IMR-90 (cell line): ENCODE measurements at regions not wholly inside any gene's neighbourhood (a gene's known extent, or its start where the extent isn't known, plus 50 kb on each side); places are given as distances from the start of the nearest gene placed in this dataset.

Source experiments
- ATAC-seq: fragments of 200-7000 bp; cut with Tn5 transposase; 2 replicates; pipeline ENCODE4 v1.9.1; 2020; ENCODE audit warnings: low read depth, mild to moderate bottlenecking, moderate library complexity
- BruUV-seq: library from RNA; stranded (reverse); fragments of 400-500 nt; replicated peaks from 2 replicates; lab custom pipeline; 2021; lab: Mats Ljungman, UMichigan
- CTCF ChIA-PET: fragments of 300-600 bp; formaldehyde crosslinking; extraction: SDS; loops from one replicate; lab custom pipeline; 2021; ENCODE audit warnings: antibody characterized with exemption; lab: Yijun Ruan, JAX
- POLR2A ChIA-PET: fragments of 300-600 bp; sonication (Branson Sonifier 250); formaldehyde crosslinking; loops from one replicate; lab custom pipeline; 2022; ENCODE audit warnings: antibody characterized with exemption; ENCODE audit not compliant: unreplicated experiment; lab: Charles Lee
- DNase-seq: peaks from one replicate; pipeline ENCODE4 v3.0.0; 2013
- H2AFZ ChIP-seq: replicated peaks from 2 replicates; pipeline ENCODE3; 2013; ENCODE audit warnings: low read length, mild to moderate bottlenecking; ENCODE audit not compliant: poor library complexity
- H2AK5ac ChIP-seq: 2 replicates; pipeline ENCODE4 v1.6.1; 2013; ENCODE audit warnings: low read depth, low read length, inconsistent platforms
- H2AK9ac ChIP-seq: replicated peaks from 2 replicates; pipeline ENCODE3; 2013; ENCODE audit warnings: mild to moderate bottlenecking, low read depth, low read length, moderate library complexity; ENCODE audit not compliant: poor library complexity
- H2BK120ac ChIP-seq: 2 replicates; pipeline ENCODE4 v1.6.1; 2013; ENCODE audit warnings: low read depth, low read length, inconsistent platforms
- H2BK15ac ChIP-seq: 3 replicates; pipeline ENCODE4 v1.6.1; 2013; ENCODE audit warnings: low read depth, low read length, inconsistent platforms
- H2BK20ac ChIP-seq: 2 replicates; pipeline ENCODE4 v1.6.1; 2013; ENCODE audit warnings: low read depth, mild to moderate bottlenecking, inconsistent platforms, low read length, moderate library complexity
- H2BK5ac ChIP-seq: 2 replicates; pipeline ENCODE4 v1.6.1; 2013; ENCODE audit warnings: mild to moderate bottlenecking, low read depth, low read length, inconsistent platforms; ENCODE audit not compliant: poor library complexity, severe bottlenecking
- H3K14ac ChIP-seq: replicated peaks from 2 replicates; pipeline ENCODE4 v1.6.1; 2013; ENCODE audit warnings: low read depth, low read length, inconsistent platforms
- H3K18ac ChIP-seq: 2 replicates; pipeline ENCODE4 v1.6.1; 2013; ENCODE audit warnings: low read depth, low read length, control low read depth
- H3K23ac ChIP-seq: 2 replicates; pipeline ENCODE4 v1.6.1; 2013; ENCODE audit warnings: low read depth, low read length, inconsistent platforms
- H3K27ac ChIP-seq: 2 replicates; pipeline ENCODE4 v1.5.1; 2013; ENCODE audit warnings: mild to moderate bottlenecking, control low read depth, low read length; ENCODE audit not compliant: insufficient read depth
- H3K27me3 ChIP-seq: 2 replicates; pipeline ENCODE4 v1.6.1; 2013; ENCODE audit warnings: low read length; ENCODE audit not compliant: control insufficient read depth, insufficient read depth
- H3K36me3 ChIP-seq: 2 replicates; pipeline ENCODE4 v1.6.1; 2013; ENCODE audit warnings: low read length, mixed read lengths; ENCODE audit not compliant: control insufficient read depth, insufficient read depth
- H3K4ac ChIP-seq: 2 replicates; pipeline ENCODE4 v1.6.1; 2013; ENCODE audit warnings: low read depth, low read length, inconsistent platforms
- H3K4me1 ChIP-seq: 2 replicates; pipeline ENCODE4 v1.6.1; 2013; ENCODE audit warnings: low read length, mixed read lengths; ENCODE audit not compliant: control insufficient read depth, insufficient read depth
- H3K4me2 ChIP-seq: 2 replicates; pipeline ENCODE4 v1.6.1; 2013; ENCODE audit warnings: low read depth, mild to moderate bottlenecking, control low read depth, low read length, moderate library complexity
- H3K4me3 ChIP-seq: 2 replicates; pipeline ENCODE4 v1.5.1; 2013; ENCODE audit warnings: low read depth, mild to moderate bottlenecking, control low read depth, low read length, moderate library complexity; ENCODE audit not compliant: insufficient read depth
- H3K56ac ChIP-seq: 2 replicates; pipeline ENCODE4 v1.6.1; 2013; ENCODE audit warnings: low read length, inconsistent platforms; ENCODE audit not compliant: insufficient read depth; ENCODE audit errors: extremely low read depth
- H3K79me1 ChIP-seq, 2 experiments: 2 replicates each; pipeline ENCODE4 v1.6.1; 2013; ENCODE audit warnings: low read length in 2 of 2, inconsistent platforms in 1 of 2, low read depth in 1 of 2
- H3K9ac ChIP-seq: 2 replicates; pipeline ENCODE4 v1.6.1; 2013; ENCODE audit warnings: low read depth, low read length, control low read depth
- H3K9me1 ChIP-seq: 2 replicates; pipeline ENCODE4 v1.6.1; 2013; ENCODE audit warnings: low read length, inconsistent platforms; ENCODE audit not compliant: insufficient read depth
- H3K9me3 ChIP-seq: 2 replicates; pipeline ENCODE4 v1.6.1; 2013; ENCODE audit warnings: low read length; ENCODE audit not compliant: control insufficient read depth, insufficient read depth
- H4K20me1 ChIP-seq: 2 replicates; pipeline ENCODE4 v1.6.1; 2013; ENCODE audit warnings: low read length, inconsistent platforms; ENCODE audit not compliant: insufficient read depth
- H4K5ac ChIP-seq: 2 replicates; pipeline ENCODE4 v1.6.1; 2013; ENCODE audit warnings: mild to moderate bottlenecking, low read depth, low read length, control low read depth
- H4K8ac ChIP-seq, 2 experiments: 2 replicates each; pipeline ENCODE4 v1.6.1; 2013; ENCODE audit warnings: low read depth in 2 of 2, low read length in 2 of 2, control low read depth in 1 of 2, inconsistent platforms in 1 of 2
- H4K91ac ChIP-seq: 2 replicates; pipeline ENCODE4 v1.6.1; 2013; ENCODE audit warnings: low read depth, low read length, inconsistent platforms; ENCODE audit not compliant: insufficient read depth
- BHLHE40 ChIP-seq: fragments of 150-350 bp; IDR thresholded peaks from 2 replicates; pipeline ENCODE4 v1.6.1; 2016; ENCODE audit warnings: mild to moderate bottlenecking, low read depth, low read length
- CHD1 ChIP-seq: IDR thresholded peaks from 2 replicates; pipeline ENCODE4 v1.6.1; 2012; ENCODE audit warnings: low read depth, low read length, improper control_type of control experiment
- CTCF ChIP-seq: conservative IDR thresholded peaks from 2 replicates; pipeline ENCODE4 v1.5.1; 2012; ENCODE audit warnings: mild to moderate bottlenecking, low read depth, low read length, improper control_type of control experiment
- FOS ChIP-seq: fragments of 150-350 bp; IDR thresholded peaks from 2 replicates; pipeline ENCODE4 v1.6.1; 2016; ENCODE audit warnings: low read depth, low read length
- MAFK ChIP-seq: IDR thresholded peaks from 2 replicates; pipeline ENCODE4 v1.6.1; 2012; ENCODE audit warnings: low read depth, low read length, improper control_type of control experiment
- MXI1 ChIP-seq: IDR thresholded peaks from 2 replicates; pipeline ENCODE4 v1.6.1; 2012; ENCODE audit warnings: low read depth, mild to moderate bottlenecking, low read length, moderate library complexity, borderline replicate concordance
- NFE2L2 ChIP-seq: fragments of 150-350 bp; IDR thresholded peaks from 2 replicates; pipeline ENCODE4 v1.6.1; 2016; ENCODE audit warnings: low read depth, mild to moderate bottlenecking, low read length
- RCOR1 ChIP-seq: IDR thresholded peaks from 2 replicates; pipeline ENCODE4 v1.6.1; 2012; ENCODE audit warnings: mild to moderate bottlenecking, low read length, improper control_type of control experiment; ENCODE audit not compliant: insufficient replicate concordance
- SMC3 ChIP-seq: fragments of 150-350 bp; IDR thresholded peaks from 2 replicates; pipeline ENCODE4 v1.6.1; 2016; ENCODE audit warnings: low read depth, mild to moderate bottlenecking, antibody characterized with exemption, low read length, moderate library complexity
- WGBS, 2 experiments: methylation state at CpG; one replicate each; pipeline versions ENCODE4 v1.1.5 to v1.1.7; 2013; ENCODE audit warnings: missing lambda C conversion rate in 2 of 2; ENCODE audit not compliant: insufficient read length in 1 of 2; ENCODE audit errors: extremely low coverage in 2 of 2; 5-methylcytosine and 5-hydroxymethylcytosine counted together
- dilution Hi-C: fragments of 300-500 bp; cut with HindIII; formaldehyde crosslinking; loops from one replicate; pipeline ENCODE4 v1.14.3; 2018; ENCODE audit warnings: low sequenced_read_pairs; ENCODE audit not compliant: unreplicated experiment
- in situ Hi-C: fragments of 300-500 bp; cut with MboI; formaldehyde crosslinking; loops from 3 replicates; pipeline ENCODE4 v1.14.3; 2019; ENCODE audit warnings: low sequenced_read_pairs, inconsistent platforms, mixed read lengths
- intact Hi-C: fragments of 100-400 bp; cut with micrococcal nuclease; formaldehyde crosslinking; loops from 2 replicates; pipeline ENCODE4 v1.10.0; 2022
- TF ChIP-seq, protein P1 (sequence below): fragments of 150-350 bp; IDR thresholded peaks from 2 replicates; pipeline ENCODE4 v1.6.1; 2016; ENCODE audit warnings: low read depth, mild to moderate bottlenecking, low read length, moderate library complexity, borderline replicate concordance

- Histone ChIP-seq H3K27me3 (no peaks in the 10 kb centered on the region), H2AK9ac (no peak overlapping the region), H3K9me3 (no peaks in the 10 kb centered on the region), H3K23ac (no peak overlapping the region), H3K4me1 (0 out of 2 replicates have a peak, but pooled peaks cover 1% of the 10 kb centered on the region), H3K4me2 (no peak overlapping the region), H3K4ac (no peak overlapping the region), H2BK120ac (no peak overlapping the region), H3K18ac (no peak overlapping the region), H3K79me1 (no peaks in the 10 kb centered on the region), H3K56ac (no peak overlapping the region), H2AFZ (no peak overlapping the region), H4K5ac (no peak overlapping the region), H3K4me3 (no peak overlapping the region), H2BK15ac (no peak overlapping the region), H4K91ac (no peak overlapping the region), H2BK20ac (no peak overlapping the region), H2BK5ac (no peak overlapping the region), H2AK5ac (no peak overlapping the region), H3K27ac (no peak overlapping the region), H4K20me1 (no peaks in the 10 kb centered on the region), H3K9me1 (peaks cover 5% of the 10 kb centered on the region; the same call in 1 of the 2 replicates), H3K9ac (no peak overlapping the region), H4K8ac (no peak overlapping the region), H3K36me3 (no peaks in the 10 kb centered on the region), H3K14ac (no peak overlapping the region)
- WGBS, 2 experiments, result no CpG with 5 or more reads among the region's 4 CpGs
- intact Hi-C loops (no loop called here), dilution Hi-C loops (no loop called here), in situ Hi-C loops (no loop called here)
- ATAC-seq (no peak), DNase-seq (no peak)
- no TSS peak for BruUV-seq
- ChIA-PET CTCF (no interaction called here), POLR2A (no interaction called here)
- no peak for TF ChIP-seq BHLHE40
- no peak for TF ChIP-seq SMC3
- TF ChIP-seq NFE2L2, result no peak
- no peak for TF ChIP-seq MXI1
- TF ChIP-seq, protein P1, sequence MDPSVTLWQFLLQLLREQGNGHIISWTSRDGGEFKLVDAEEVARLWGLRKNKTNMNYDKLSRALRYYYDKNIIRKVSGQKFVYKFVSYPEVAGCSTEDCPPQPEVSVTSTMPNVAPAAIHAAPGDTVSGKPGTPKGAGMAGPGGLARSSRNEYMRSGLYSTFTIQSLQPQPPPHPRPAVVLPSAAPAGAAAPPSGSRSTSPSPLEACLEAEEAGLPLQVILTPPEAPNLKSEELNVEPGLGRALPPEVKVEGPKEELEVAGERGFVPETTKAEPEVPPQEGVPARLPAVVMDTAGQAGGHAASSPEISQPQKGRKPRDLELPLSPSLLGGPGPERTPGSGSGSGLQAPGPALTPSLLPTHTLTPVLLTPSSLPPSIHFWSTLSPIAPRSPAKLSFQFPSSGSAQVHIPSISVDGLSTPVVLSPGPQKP, result no peak
- TF ChIP-seq CHD1, result no peak
- TF ChIP-seq FOS, result no peak
- no peak for TF ChIP-seq CTCF
- no peak for TF ChIP-seq RCOR1
- TF ChIP-seq MAFK, result no peak
Measured at GRCh38 chr3:117441851-117442250, 732.3 kb downstream of the TUSC7 start.
